Smooth muscle cell (in vitro differentiated cells): ENCODE measurements at regions not wholly inside any gene's neighbourhood (a gene's known extent, or its start where the extent isn't known, plus 50 kb on each side); places are given as distances from the start of the nearest gene placed in this dataset.

Experiments used
- DNase-seq: peaks from one replicate; lab custom pipeline; 2025; ENCODE audit not compliant: unreplicated experiment; lab: John Stamatoyannopoulos, UW
- H2AFZ ChIP-seq: fragments of 200-600 bp; sonication (generic); 2 replicates; pipeline ENCODE4 v1.6.0; 2016; ENCODE audit warnings: antibody characterized with exemption, low read depth, mild to moderate bottlenecking
- H3F3A ChIP-seq: fragments of 200-600 bp; sonication (generic); 2 replicates; pipeline ENCODE4 v1.6.0; 2017; ENCODE audit warnings: antibody characterized with exemption, low read depth
- H3K27ac ChIP-seq: fragments of 200-600 bp; sonication (generic); 2 replicates; pipeline ENCODE4 v1.5.1; 2016; ENCODE audit warnings: low read depth, mild to moderate bottlenecking
- H3K27me3 ChIP-seq: fragments of 200-600 bp; sonication (generic); 2 replicates; pipeline ENCODE4 v1.6.1; 2016; ENCODE audit warnings: low read depth, mild to moderate bottlenecking
- H3K36me3 ChIP-seq: fragments of 200-600 bp; sonication (generic); 2 replicates; pipeline ENCODE4 v1.5.1; 2016; ENCODE audit warnings: low read depth
- H3K4me1 ChIP-seq: fragments of 200-600 bp; sonication (generic); 2 replicates; pipeline ENCODE4 v1.5.1; 2016; ENCODE audit warnings: low read depth
- H3K4me2 ChIP-seq: fragments of 200-600 bp; sonication (generic); 2 replicates; pipeline ENCODE4 v1.6.0; 2016; ENCODE audit warnings: mild to moderate bottlenecking
- H3K4me3 ChIP-seq: fragments of 200-600 bp; sonication (generic); 2 replicates; pipeline ENCODE4 v1.5.1; 2016; ENCODE audit warnings: mild to moderate bottlenecking
- H3K79me2 ChIP-seq: fragments of 200-600 bp; sonication (generic); 2 replicates; pipeline ENCODE4 v1.6.0; 2016; ENCODE audit warnings: low read depth, mild to moderate bottlenecking
- H3K9ac ChIP-seq: fragments of 200-600 bp; sonication (generic); 2 replicates; pipeline ENCODE4 v1.6.0; 2016; ENCODE audit warnings: low read depth
- H3K9me3 ChIP-seq: fragments of 200-600 bp; sonication (generic); replicated peaks from 2 replicates; pipeline ENCODE4 v1.5.1; 2016; ENCODE audit warnings: low read depth
- H4K20me1 ChIP-seq: fragments of 200-600 bp; sonication (generic); 2 replicates; pipeline ENCODE4 v1.6.0; 2016; ENCODE audit warnings: low read depth
- WGBS: methylation state at CpG from one replicate; pipeline ENCODE4 v1.1.7; 2016; ENCODE audit warnings: low lambda C conversion rate; 5-methylcytosine and 5-hydroxymethylcytosine counted together
- TF ChIP-seq, protein P1 (sequence below): fragments of 200-600 bp; sonication (generic); IDR thresholded peaks from 2 replicates; pipeline ENCODE4 v1.5.1; 2017; ENCODE audit warnings: borderline replicate concordance, mild to moderate bottlenecking, antibody characterized with exemption; ENCODE audit not compliant: insufficient read depth, poor library complexity, severe bottlenecking

DNA sequence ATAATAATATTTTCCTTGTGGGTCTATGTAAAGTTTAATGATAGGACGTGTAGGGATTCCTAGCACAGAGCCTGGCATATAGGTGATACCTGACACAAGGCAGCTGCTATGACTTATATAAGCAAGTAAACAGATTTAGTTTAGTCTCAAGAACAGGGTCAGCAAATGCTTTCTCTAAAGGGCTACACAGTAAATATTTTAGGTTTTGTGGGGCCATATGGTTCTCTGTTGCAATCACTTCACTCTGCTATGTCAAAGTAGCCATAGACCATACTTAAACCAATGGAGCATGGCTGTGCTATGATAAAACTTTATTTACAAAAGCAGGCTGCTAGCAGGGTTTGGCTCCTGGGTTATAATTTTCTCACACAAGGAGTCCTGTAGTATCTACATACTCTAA lies 204.8 kb upstream of the KLF4 start:
- no peak overlapping the region for H3K9ac ChIP-seq
- H3K9me3 ChIP-seq: no peaks in the 10 kb centered on the region
- H3K4me2 ChIP-seq: no peak overlapping the region
- no peaks in the 10 kb centered on the region for H3K79me2 ChIP-seq
- no peaks in the 10 kb centered on the region for H3K36me3 ChIP-seq
- no peak overlapping the region for H3K4me3 ChIP-seq
- no peaks in the 10 kb centered on the region for H3K4me1 ChIP-seq
- TF ChIP-seq, protein P1, sequence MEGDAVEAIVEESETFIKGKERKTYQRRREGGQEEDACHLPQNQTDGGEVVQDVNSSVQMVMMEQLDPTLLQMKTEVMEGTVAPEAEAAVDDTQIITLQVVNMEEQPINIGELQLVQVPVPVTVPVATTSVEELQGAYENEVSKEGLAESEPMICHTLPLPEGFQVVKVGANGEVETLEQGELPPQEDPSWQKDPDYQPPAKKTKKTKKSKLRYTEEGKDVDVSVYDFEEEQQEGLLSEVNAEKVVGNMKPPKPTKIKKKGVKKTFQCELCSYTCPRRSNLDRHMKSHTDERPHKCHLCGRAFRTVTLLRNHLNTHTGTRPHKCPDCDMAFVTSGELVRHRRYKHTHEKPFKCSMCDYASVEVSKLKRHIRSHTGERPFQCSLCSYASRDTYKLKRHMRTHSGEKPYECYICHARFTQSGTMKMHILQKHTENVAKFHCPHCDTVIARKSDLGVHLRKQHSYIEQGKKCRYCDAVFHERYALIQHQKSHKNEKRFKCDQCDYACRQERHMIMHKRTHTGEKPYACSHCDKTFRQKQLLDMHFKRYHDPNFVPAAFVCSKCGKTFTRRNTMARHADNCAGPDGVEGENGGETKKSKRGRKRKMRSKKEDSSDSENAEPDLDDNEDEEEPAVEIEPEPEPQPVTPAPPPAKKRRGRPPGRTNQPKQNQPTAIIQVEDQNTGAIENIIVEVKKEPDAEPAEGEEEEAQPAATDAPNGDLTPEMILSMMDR: no peak
- H3K27me3 ChIP-seq: no peaks in the 10 kb centered on the region
- 4% methylated on average over 1 of the region's 1 CpG for WGBS
- no peaks in the 10 kb centered on the region for H3F3A ChIP-seq
- no peak for DNase-seq
- H2AFZ ChIP-seq: no peak overlapping the region
- peak overlapping the region; percentile 6 for H3K27ac ChIP-seq
- H4K20me1 ChIP-seq: no peaks in the 10 kb centered on the region

DNA sequence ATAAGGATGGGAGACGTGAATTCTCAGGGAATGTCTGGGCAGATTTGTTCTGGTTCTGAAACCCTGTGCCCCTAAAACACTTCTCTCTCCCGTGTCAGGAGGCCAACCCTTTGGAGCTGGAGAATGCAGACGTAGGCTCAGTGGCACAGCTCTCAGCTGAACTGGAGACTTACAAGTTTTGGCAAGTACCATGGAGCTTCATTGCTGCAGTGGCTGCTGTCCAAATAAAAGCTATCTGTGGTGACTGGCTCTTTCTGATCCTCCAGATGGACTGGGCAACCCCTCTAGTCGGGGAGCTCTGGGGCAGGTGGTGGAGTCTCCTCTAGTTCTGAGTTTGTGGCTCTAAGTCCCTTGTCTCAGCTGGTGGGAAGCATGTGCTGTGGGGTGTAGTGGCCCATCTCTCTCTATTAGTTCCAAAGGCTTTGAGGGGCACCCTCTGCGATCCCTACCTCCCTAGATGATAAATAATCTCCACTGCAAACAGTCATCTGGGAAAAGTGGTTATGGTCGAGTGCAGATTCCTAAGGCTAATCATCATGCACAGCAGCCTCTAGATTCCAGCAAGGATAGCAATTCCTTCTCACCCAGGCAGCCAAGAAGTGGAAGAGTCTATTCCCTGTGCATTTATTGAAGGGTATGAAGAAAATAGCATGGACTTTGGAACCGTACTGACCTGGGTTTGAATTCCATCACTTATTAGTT lies 204.2 kb upstream of the KLF4 start:
- Histone ChIP-seq H3K4me2 (no peak overlapping the region), H2AFZ (no peak overlapping the region), H3K4me3 (no peak overlapping the region), H3K4me1 (no peaks in the 10 kb centered on the region), H3K79me2 (no peaks in the 10 kb centered on the region), H3K9me3 (no peaks in the 10 kb centered on the region), H4K20me1 (no peaks in the 10 kb centered on the region), H3F3A (no peaks in the 10 kb centered on the region), H3K27ac (peak overlapping the region; percentile 6), H3K27me3 (no peaks in the 10 kb centered on the region), H3K36me3 (no peaks in the 10 kb centered on the region), H3K9ac (no peak overlapping the region)
- 54% methylated on average over 7 of the region's 7 CpGs for WGBS
- no peak for DNase-seq
- TF ChIP-seq, protein P1: no peak

DNA sequence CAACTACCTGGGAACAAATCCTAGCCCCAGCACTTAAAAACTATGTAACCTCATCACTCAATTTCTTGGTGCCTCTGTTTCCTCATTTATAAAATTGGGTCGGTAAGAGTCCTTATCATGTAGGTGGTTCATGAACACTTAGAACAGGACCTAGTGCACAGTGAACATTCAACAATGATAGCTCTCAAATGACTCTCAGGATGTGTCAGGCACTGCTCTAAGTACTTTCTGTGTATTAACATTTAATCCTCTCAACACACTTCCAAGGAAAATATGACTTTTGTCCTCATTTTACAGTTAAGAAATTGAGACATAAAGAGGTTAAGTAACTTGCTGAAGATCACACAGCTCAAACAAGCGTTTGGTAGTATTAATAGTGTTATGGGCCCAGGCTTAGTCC lies 202.1 kb upstream of the KLF4 start:
- Histone ChIP-seq H3K36me3 (no peaks in the 10 kb centered on the region), H3K4me2 (no peak overlapping the region), H3K27me3 (no peaks in the 10 kb centered on the region), H3K9ac (no peak overlapping the region), H3F3A (no peaks in the 10 kb centered on the region), H4K20me1 (no peaks in the 10 kb centered on the region), H2AFZ (no peak overlapping the region), H3K9me3 (no peaks in the 10 kb centered on the region), H3K27ac (no peak overlapping the region), H3K4me1 (no peaks in the 10 kb centered on the region), H3K4me3 (no peak overlapping the region), H3K79me2 (no peaks in the 10 kb centered on the region)
- 75% methylated on average over 2 of the region's 2 CpGs for WGBS
- TF ChIP-seq, protein P1: no peak
- no peak for DNase-seq

DNA sequence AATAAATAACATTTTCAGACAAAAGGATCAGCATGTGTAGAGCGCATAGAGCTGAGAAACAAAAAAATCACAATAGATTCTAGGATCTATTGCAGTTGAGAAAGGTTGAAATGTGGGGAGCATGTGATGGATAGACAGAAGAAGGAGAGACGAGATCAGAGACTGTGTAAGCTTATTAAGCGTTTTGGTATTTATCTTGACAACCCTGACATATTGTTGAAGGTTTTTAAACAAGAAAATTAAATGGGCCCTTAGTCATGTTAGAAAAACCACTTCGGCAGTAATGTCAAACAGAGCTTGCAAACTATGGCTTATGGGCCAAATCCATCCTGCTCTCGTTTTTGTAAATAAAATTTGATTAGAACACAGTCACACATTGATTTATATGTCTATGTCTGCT lies 200.5 kb upstream of the KLF4 start:
- DNase-seq: no peak
- H2AFZ ChIP-seq: no peak overlapping the region
- 55% methylated on average over 5 of the region's 5 CpGs for WGBS
- H3K27me3 ChIP-seq: no peaks in the 10 kb centered on the region
- H4K20me1 ChIP-seq: no peaks in the 10 kb centered on the region
- H3K79me2 ChIP-seq: no peaks in the 10 kb centered on the region
- TF ChIP-seq, protein P1: no peak
- no peak overlapping the region for H3K27ac ChIP-seq
- H3K4me2 ChIP-seq: no peak overlapping the region
- no peaks in the 10 kb centered on the region for H3K36me3 ChIP-seq
- no peak overlapping the region for H3K9ac ChIP-seq
- no peaks in the 10 kb centered on the region for H3K4me1 ChIP-seq
- no peaks in the 10 kb centered on the region for H3F3A ChIP-seq
- H3K9me3 ChIP-seq: no peaks in the 10 kb centered on the region
- H3K4me3 ChIP-seq: no peak overlapping the region
